ENCODE measurements at regions not wholly inside any gene's neighbourhood (a gene's known extent, or its start where the extent isn't known, plus 50 kb on each side); places are given as distances from the start of the nearest gene placed in this dataset.

- no peak overlapping the region for H3K4me3 ChIP-seq (ENCODE audit: low read depth, low read length)
- no peak for DNase-seq (ENCODE audit: low read depth)
- TF ChIP-seq MAX (IDR thresholded peaks at IDR 0.05; ENCODE audit: low read depth, low read length) = no peak
- no peak for TF ChIP-seq MYC (IDR thresholded peaks at IDR 0.05; ENCODE audit: low read depth, low read length)
- TF ChIP-seq CTCF (IDR thresholded peaks at IDR 0.05; ENCODE audit: low read depth, low read length) = no peak
- TF ChIP-seq POLR2A (IDR thresholded peaks at IDR 0.05; ENCODE audit: extremely low read depth, insufficient read length) = no peak
Measured at GRCh38 chr2:57527685-57528084, 518.9 kb upstream of the VRK2 start.

GRCh38 chr2:57528499-57528898 lies 518.1 kb upstream of the VRK2 start:
- no peak for DNase-seq (ENCODE audit: low read depth)
- TF ChIP-seq POLR2A (IDR thresholded peaks at IDR 0.05; ENCODE audit: extremely low read depth, insufficient read length) = no peak
- no peak for TF ChIP-seq CTCF (IDR thresholded peaks at IDR 0.05; ENCODE audit: low read depth, low read length)
- TF ChIP-seq MYC (IDR thresholded peaks at IDR 0.05; ENCODE audit: low read depth, low read length) = no peak
- no peak for TF ChIP-seq MAX (IDR thresholded peaks at IDR 0.05; ENCODE audit: low read depth, low read length)
- no peak overlapping the region for H3K4me3 ChIP-seq (ENCODE audit: low read depth, low read length)

- TF ChIP-seq CTCF (IDR thresholded peaks at IDR 0.05; ENCODE audit: low read depth, low read length) = no peak
- no peak for TF ChIP-seq POLR2A (IDR thresholded peaks at IDR 0.05; ENCODE audit: extremely low read depth, insufficient read length)
- TF ChIP-seq MAX (IDR thresholded peaks at IDR 0.05; ENCODE audit: low read depth, low read length) = no peak
- DNase-seq (ENCODE audit: low read depth) = no peak
- H3K4me3 ChIP-seq (ENCODE audit: low read depth, low read length) = no peak overlapping the region
Measured at GRCh38 chr2:57534358-57534757, 512.2 kb upstream of the VRK2 start.

- no peak for DNase-seq (ENCODE audit: low read depth)
- TF ChIP-seq CTCF (IDR thresholded peaks at IDR 0.05; ENCODE audit: low read depth, low read length) = no peak
- no peak for TF ChIP-seq MYC (IDR thresholded peaks at IDR 0.05; ENCODE audit: low read depth, low read length)
- TF ChIP-seq MAX (IDR thresholded peaks at IDR 0.05; ENCODE audit: low read depth, low read length) = no peak
- no peak for TF ChIP-seq POLR2A (IDR thresholded peaks at IDR 0.05; ENCODE audit: extremely low read depth, insufficient read length)
- H3K4me3 ChIP-seq (ENCODE audit: low read depth, low read length) = no peak overlapping the region
Measured at GRCh38 chr2:57536535-57537231, 509.9 kb upstream of the VRK2 start.

GRCh38 chr2:57539761-57540160 lies 506.8 kb upstream of the VRK2 start:
- no peak for TF ChIP-seq CTCF (IDR thresholded peaks at IDR 0.05; ENCODE audit: low read depth, low read length)
- TF ChIP-seq POLR2A (IDR thresholded peaks at IDR 0.05; ENCODE audit: extremely low read depth, insufficient read length) = no peak
- no peak overlapping the region for H3K4me3 ChIP-seq (ENCODE audit: low read depth, low read length)
- no peak for DNase-seq (ENCODE audit: low read depth)

- TF ChIP-seq MAX (IDR thresholded peaks at IDR 0.05; ENCODE audit: low read depth, low read length) (no peak), POLR2A (IDR thresholded peaks at IDR 0.05; ENCODE audit: extremely low read depth, insufficient read length) (no peak), CTCF (IDR thresholded peaks at IDR 0.05; ENCODE audit: low read depth, low read length) (no peak), MYC (IDR thresholded peaks at IDR 0.05; ENCODE audit: low read depth, low read length) (no peak)
- H3K4me3 ChIP-seq (ENCODE audit: low read depth, low read length) = no peak overlapping the region
- DNase-seq (ENCODE audit: low read depth) = no peak
Measured at GRCh38 chr2:57542081-57542480, 504.5 kb upstream of the VRK2 start.

All from NB4 (cell line).